ENCODE measurements at regions not wholly inside any gene's neighbourhood (a gene's known extent, or its start where the extent isn't known, plus 50 kb on each side); places are given as distances from the start of the nearest gene placed in this dataset.

GRCh38 chr10:80890146-80890545 lies 352.4 kb downstream of the SH2D4B start:
- Histone ChIP-seq H3K27me3 (ENCODE audit: insufficient read depth, poor library complexity, severe bottlenecking) (no peaks in the 10 kb centered on the region), H3K4me3 (ENCODE audit: severe bottlenecking) (no peak overlapping the region)
- no peak for DNase-seq (ENCODE audit: low spot score)

GRCh38 chr10:80893256-80893655 lies 355.6 kb downstream of the SH2D4B start:
- DNase-seq (ENCODE audit: low spot score) (no peak), ATAC-seq (ENCODE audit: low read depth) (no peak)
- no peaks in the 10 kb centered on the region for H3K27me3 ChIP-seq (ENCODE audit: insufficient read depth, poor library complexity, severe bottlenecking)
- H3K4me3 ChIP-seq (ENCODE audit: severe bottlenecking) = no peak overlapping the region
- H3K9me3 ChIP-seq (ENCODE audit: severe bottlenecking) = no peaks in the 10 kb centered on the region
- H3K36me3 ChIP-seq (ENCODE audit: low read depth) = no peaks in the 10 kb centered on the region
- no peak for TF ChIP-seq CTCF (IDR thresholded peaks at IDR 0.05; ENCODE audit: poor library complexity, severe bottlenecking)
- no peaks in the 10 kb centered on the region for H3K4me1 ChIP-seq (ENCODE audit: insufficient read depth, poor library complexity, severe bottlenecking)
- H3K27ac ChIP-seq (ENCODE audit: poor library complexity, severe bottlenecking) = no peak overlapping the region

More at GRCh38 chr10:80890146-80890545, 352.4 kb downstream of the SH2D4B start:
- Histone ChIP-seq H3K9me3 (ENCODE audit: severe bottlenecking) (no peaks in the 10 kb centered on the region), H3K27ac (ENCODE audit: poor library complexity, severe bottlenecking) (no peak overlapping the region), H3K36me3 (ENCODE audit: low read depth) (no peaks in the 10 kb centered on the region), H3K4me1 (ENCODE audit: insufficient read depth, poor library complexity, severe bottlenecking) (no peaks in the 10 kb centered on the region)
- TF ChIP-seq CTCF (IDR thresholded peaks at IDR 0.05; ENCODE audit: poor library complexity, severe bottlenecking) = no peak
- ATAC-seq (ENCODE audit: low read depth) = no peak

GRCh38 chr10:80894311-80894791 lies 356.6 kb downstream of the SH2D4B start:
- no peak for ATAC-seq (ENCODE audit: low read depth)
- H3K27me3 ChIP-seq (ENCODE audit: insufficient read depth, poor library complexity, severe bottlenecking) = no peaks in the 10 kb centered on the region
- no peak for TF ChIP-seq CTCF (IDR thresholded peaks at IDR 0.05; ENCODE audit: poor library complexity, severe bottlenecking)
- H3K36me3 ChIP-seq (ENCODE audit: low read depth) = no peaks in the 10 kb centered on the region
- no peak overlapping the region for H3K27ac ChIP-seq (ENCODE audit: poor library complexity, severe bottlenecking)
- no peak for DNase-seq (ENCODE audit: low spot score)
- H3K4me1 ChIP-seq (ENCODE audit: insufficient read depth, poor library complexity, severe bottlenecking) = no peaks in the 10 kb centered on the region
- H3K4me3 ChIP-seq (ENCODE audit: severe bottlenecking) = no peak overlapping the region
- no peaks in the 10 kb centered on the region for H3K9me3 ChIP-seq (ENCODE audit: severe bottlenecking)

DNA sequence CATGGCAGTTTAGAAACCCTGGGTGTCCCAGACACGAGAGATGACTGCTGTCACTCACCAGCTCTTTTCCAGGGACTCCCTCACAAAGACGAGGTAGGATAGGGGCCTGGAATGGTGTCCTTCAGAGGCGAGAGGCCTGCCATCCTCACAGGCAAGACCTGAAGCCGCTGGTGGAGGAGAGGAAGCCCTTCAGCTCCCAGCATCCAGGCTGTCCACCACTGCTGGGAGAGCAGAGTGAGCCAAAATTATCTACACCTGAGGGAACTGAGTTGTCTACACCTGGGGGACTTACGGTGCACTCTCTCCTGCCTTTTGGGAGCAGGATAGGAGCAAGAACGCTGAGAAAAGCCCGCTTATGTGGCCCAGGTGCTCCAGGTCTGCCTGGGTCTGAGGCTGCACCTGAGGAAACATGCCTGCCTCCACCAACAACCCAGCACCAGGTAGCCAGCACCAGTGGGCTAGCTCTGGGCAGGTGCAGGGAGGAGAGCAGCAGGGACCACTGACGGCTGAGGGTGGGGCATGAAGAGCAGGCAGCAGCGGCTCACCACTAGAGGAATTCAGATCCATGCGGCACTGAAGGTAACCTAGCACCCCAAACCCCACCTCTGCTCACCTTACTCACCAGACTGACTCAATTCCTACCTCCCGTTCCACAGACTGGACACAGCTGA lies 357.2 kb downstream of the SH2D4B start:
- DNase-seq (ENCODE audit: low spot score) (no peak), ATAC-seq (ENCODE audit: low read depth) (no peak)
- H3K4me3 ChIP-seq (ENCODE audit: severe bottlenecking) = no peak overlapping the region
- no peaks in the 10 kb centered on the region for H3K36me3 ChIP-seq (ENCODE audit: low read depth)
- H3K27ac ChIP-seq (ENCODE audit: poor library complexity, severe bottlenecking) = no peak overlapping the region
- no peaks in the 10 kb centered on the region for H3K9me3 ChIP-seq (ENCODE audit: severe bottlenecking)
- no peaks in the 10 kb centered on the region for H3K27me3 ChIP-seq (ENCODE audit: insufficient read depth, poor library complexity, severe bottlenecking)
- no peak for TF ChIP-seq CTCF (IDR thresholded peaks at IDR 0.05; ENCODE audit: poor library complexity, severe bottlenecking)
- no peaks in the 10 kb centered on the region for H3K4me1 ChIP-seq (ENCODE audit: insufficient read depth, poor library complexity, severe bottlenecking)

DNA sequence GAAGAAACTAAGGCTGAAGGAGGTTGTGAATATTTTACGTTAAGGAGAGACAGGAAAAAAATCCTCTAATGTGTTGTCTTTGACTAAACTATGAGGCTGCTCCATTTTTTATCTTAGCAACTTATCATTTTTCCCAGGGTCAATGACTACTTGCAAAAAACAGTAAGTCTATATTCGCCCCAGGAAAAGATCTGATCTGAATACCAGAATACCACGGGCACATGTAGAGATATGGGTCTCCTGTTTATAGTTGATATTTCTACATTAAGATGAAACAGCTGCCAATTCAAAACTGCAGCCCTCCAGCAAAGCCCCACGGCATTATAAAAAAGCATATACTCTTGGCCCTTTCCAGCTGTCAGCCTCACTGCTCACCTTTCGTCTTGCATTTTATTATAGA lies 358.4 kb downstream of the SH2D4B start:
- DNase-seq (ENCODE audit: low spot score) (no peak), ATAC-seq (ENCODE audit: low read depth) (no peak)
- H3K27ac ChIP-seq (ENCODE audit: poor library complexity, severe bottlenecking) = no peak overlapping the region
- no peaks in the 10 kb centered on the region for H3K9me3 ChIP-seq (ENCODE audit: severe bottlenecking)
- H3K4me1 ChIP-seq (ENCODE audit: insufficient read depth, poor library complexity, severe bottlenecking) = no peaks in the 10 kb centered on the region
- no peak overlapping the region for H3K4me3 ChIP-seq (ENCODE audit: severe bottlenecking)
- H3K36me3 ChIP-seq (ENCODE audit: low read depth) = no peaks in the 10 kb centered on the region
- no peak for TF ChIP-seq CTCF (IDR thresholded peaks at IDR 0.05; ENCODE audit: poor library complexity, severe bottlenecking)
- no peaks in the 10 kb centered on the region for H3K27me3 ChIP-seq (ENCODE audit: insufficient read depth, poor library complexity, severe bottlenecking)

All from RWPE2 (cell line).